PFSK-1 (cell line): ENCODE measurements at regions not wholly inside any gene's neighbourhood (a gene's known extent, or its start where the extent isn't known, plus 50 kb on each side); places are given as distances from the start of the nearest gene placed in this dataset.

Experiments
- POLR2AphosphoS5 ChIP-seq: IDR thresholded peaks from 2 replicates; pipeline ENCODE4 v1.6.1; 2012; ENCODE audit warnings: low read depth, mild to moderate bottlenecking, control low read depth, low read length, moderate library complexity
- REST ChIP-seq, 2 experiments: IDR thresholded peaks; 2 replicates each; pipeline versions ENCODE4 v1.6.1 to v1.8.0; 2011 to 2012; ENCODE audit warnings: low read depth in 2 of 2, low read length in 2 of 2, control low read depth in 1 of 2, inconsistent platforms in 1 of 2, mild to moderate bottlenecking in 1 of 2, moderate library complexity in 1 of 2; ENCODE audit not compliant: insufficient read depth in 1 of 2
- SIN3A ChIP-seq: IDR thresholded peaks from 2 replicates; pipeline ENCODE4 v1.6.1; 2012; ENCODE audit warnings: mild to moderate bottlenecking, low read length, moderate library complexity, borderline replicate concordance; ENCODE audit not compliant: insufficient read depth

GRCh38 chr12:126083926-126084325 is 1018.7 kb downstream of the AACS start:
- TF ChIP-seq REST (IDR thresholded peaks at IDR 0.05; ENCODE audit: insufficient read depth in 1 of 2, low read depth in 2 of 2, low read length in 2 of 2), result no peak
- no peak for TF ChIP-seq POLR2AphosphoS5
- no peak for TF ChIP-seq SIN3A
